HuH-7 (cell line): ENCODE measurements at regions not wholly inside any gene's neighbourhood (a gene's known extent, or its start where the extent isn't known, plus 50 kb on each side); places are given as distances from the start of the nearest gene placed in this dataset.
"Not testable (repeated sequence)": the region's sequence is repeated elsewhere in the genome, so short reads cannot be mapped to it uniquely, and the experiment has no call there.

ENCODE experiments used
- DNase-seq: peaks from one replicate; pipeline ENCODE4 v3.0.0; 2011; ENCODE audit warnings: low spot score

GRCh38 chr6:58090067-58090466, 772.6 kb downstream of the PRIM2 start:
- not testable (repeated sequence) for DNase-seq

GRCh38 chr6:58097251-58097650, 779.8 kb downstream of the PRIM2 start:
- not testable (repeated sequence) for DNase-seq

GRCh38 chr6:58113960-58114359, 796.5 kb downstream of the PRIM2 start:
- DNase-seq = no peak

- DNase-seq = not testable (repeated sequence)
These were observed 799.7 kb downstream of the PRIM2 start for GRCh38 chr6:58117162-58117561.

GRCh38 chr6:58121616-58122015, 804.2 kb downstream of the PRIM2 start:
- DNase-seq = not testable (repeated sequence)

- not testable (repeated sequence) for DNase-seq
These were observed 806.3 kb downstream of the PRIM2 start for GRCh38 chr6:58123770-58124169.

GRCh38 chr6:58128549-58128948, 811.1 kb downstream of the PRIM2 start:
- DNase-seq = not testable (repeated sequence)

GRCh38 chr6:58129098-58129497, 811.7 kb downstream of the PRIM2 start:
- DNase-seq = not testable (repeated sequence)

- not testable (repeated sequence) for DNase-seq
These were observed 822.3 kb downstream of the PRIM2 start for GRCh38 chr6:58139746-58140145.

GRCh38 chr6:58171025-58171424, 853.6 kb downstream of the PRIM2 start:
- DNase-seq = not testable (repeated sequence)

- DNase-seq = not testable (repeated sequence)
These were observed 864.2 kb downstream of the PRIM2 start for GRCh38 chr6:58181557-58182065.

- not testable (repeated sequence) for DNase-seq
These were observed 867.9 kb downstream of the PRIM2 start for GRCh38 chr6:58185300-58185699.

GRCh38 chr6:58193209-58193608, 875.8 kb downstream of the PRIM2 start:
- DNase-seq = not testable (repeated sequence)

- DNase-seq = no peak
These were observed 880.9 kb downstream of the PRIM2 start for GRCh38 chr6:58198301-58198700.

- DNase-seq = not testable (repeated sequence)
These were observed 919.7 kb downstream of the PRIM2 start for GRCh38 chr6:58237124-58237523.

GRCh38 chr6:58238421-58238820, 921.0 kb downstream of the PRIM2 start:
- DNase-seq = not testable (repeated sequence)

- not testable (repeated sequence) for DNase-seq
These were observed 940.2 kb downstream of the PRIM2 start for GRCh38 chr6:58257625-58258024.

GRCh38 chr6:58290177-58290576, 972.7 kb downstream of the PRIM2 start:
- DNase-seq = no peak

GRCh38 chr6:58291319-58291718, 973.9 kb downstream of the PRIM2 start:
- not testable (repeated sequence) for DNase-seq

- not testable (repeated sequence) for DNase-seq
These were observed 990.5 kb downstream of the PRIM2 start for GRCh38 chr6:58307901-58308300.

GRCh38 chr6:58332108-58332507, 1014.7 kb downstream of the PRIM2 start:
- not testable (repeated sequence) for DNase-seq

GRCh38 chr6:58342287-58342686, 1024.9 kb downstream of the PRIM2 start:
- not testable (repeated sequence) for DNase-seq

GRCh38 chr6:58347534-58347933, 1030.1 kb downstream of the PRIM2 start:
- not testable (repeated sequence) for DNase-seq

GRCh38 chr6:58351619-58352018, 1034.2 kb downstream of the PRIM2 start:
- DNase-seq = not testable (repeated sequence)
